Neural cell (in vitro differentiated cells): ENCODE measurements at regions not wholly inside any gene's neighbourhood (a gene's known extent, or its start where the extent isn't known, plus 50 kb on each side); places are given as distances from the start of the nearest gene placed in this dataset.

ENCODE experiments used
- H2AFZ ChIP-seq: fragments of 200-600, 300-800 bp; sonication (generic), shearing (Covaris generic); 2 replicates; pipeline ENCODE4 v1.6.0; 2014; ENCODE audit warnings: low read depth, mild to moderate bottlenecking, antibody characterized with exemption, low read length, moderate library complexity
- H3F3A ChIP-seq: fragments of 200-600 bp; shearing (Covaris generic); 2 replicates; pipeline ENCODE4 v1.6.1; 2016; ENCODE audit warnings: mild to moderate bottlenecking, moderate library complexity, mixed read lengths, antibody characterized with exemption, low read length; ENCODE audit not compliant: insufficient read depth, poor library complexity, severe bottlenecking
- H3K27ac ChIP-seq: fragments of 200-600, 300-800 bp; sonication (generic), shearing (Covaris generic); 2 replicates; pipeline ENCODE4 v1.5.1; 2014; ENCODE audit warnings: mild to moderate bottlenecking, low read length, moderate library complexity
- H3K27me3 ChIP-seq: fragments of 300-800, 200-600 bp; sonication (generic), shearing (Covaris generic); 2 replicates; pipeline ENCODE4 v1.6.0; 2014; ENCODE audit warnings: mild to moderate bottlenecking, low read depth, low read length, moderate library complexity; ENCODE audit not compliant: insufficient read depth
- H3K36me3 ChIP-seq: fragments of 300-800, 200-600 bp; sonication (generic), shearing (Covaris generic); 2 replicates; pipeline ENCODE4 v1.5.1; 2014; ENCODE audit warnings: mild to moderate bottlenecking, antibody characterized with exemption, low read length, moderate library complexity; ENCODE audit not compliant: insufficient read depth
- H3K4me2 ChIP-seq: fragments of 300-800, 200-600 bp; sonication (generic), shearing (Covaris generic); 2 replicates; pipeline ENCODE4 v1.6.0; 2014; ENCODE audit warnings: mild to moderate bottlenecking, low read length
- H3K4me3 ChIP-seq: fragments of 300-800, 200-600 bp; sonication (generic), shearing (Covaris generic); 2 replicates; pipeline ENCODE4 v1.5.1; 2014; ENCODE audit warnings: mild to moderate bottlenecking, low read length, moderate library complexity
- H3K79me2 ChIP-seq: fragments of 200-600 bp; shearing (Covaris generic); replicated peaks from 2 replicates; pipeline ENCODE4 v1.6.0; 2014; ENCODE audit warnings: mild to moderate bottlenecking, low read length, moderate library complexity; ENCODE audit not compliant: insufficient read depth
- H3K9ac ChIP-seq: fragments of 300-800, 200-600 bp; sonication (generic), shearing (Covaris generic); 2 replicates; pipeline ENCODE4 v1.6.1; 2016; ENCODE audit warnings: mild to moderate bottlenecking, low read length, mixed read lengths
- H3K9me2 ChIP-seq: fragments of 200-600 bp; shearing (Covaris generic); 2 replicates; pipeline ENCODE4 v1.6.1; 2016; ENCODE audit warnings: mild to moderate bottlenecking, low read length, mixed read lengths; ENCODE audit not compliant: insufficient read depth
- H3K9me3 ChIP-seq: fragments of 200-600, 300-800 bp; sonication (generic), shearing (Covaris generic); 2 replicates; pipeline ENCODE4 v1.6.1; 2016; ENCODE audit warnings: mild to moderate bottlenecking, mixed run types, low read length, moderate library complexity, mixed read lengths
- H4K20me1 ChIP-seq: fragments of 200-600 bp; shearing (Covaris generic); 2 replicates; pipeline ENCODE4 v1.6.1; 2016; ENCODE audit warnings: mild to moderate bottlenecking, mixed run types; ENCODE audit not compliant: insufficient read depth
- CTCF ChIP-seq: fragments of 450-650 bp; IDR thresholded peaks from 2 replicates; pipeline ENCODE4 v1.5.1; 2014; ENCODE audit warnings: antibody characterized with exemption, mild to moderate bottlenecking, moderate library complexity; ENCODE audit not compliant: poor library complexity, severe bottlenecking
- EP300 ChIP-seq: fragments of 450-650 bp; conservative IDR thresholded peaks from 2 replicates; pipeline ENCODE4 v1.6.1; 2014; ENCODE audit warnings: antibody characterized with exemption, mild to moderate bottlenecking, moderate library complexity; ENCODE audit not compliant: poor library complexity, severe bottlenecking
- EZH2 ChIP-seq: fragments of 200-600, 300-800 bp; shearing (Covaris generic), sonication (generic); IDR thresholded peaks from 2 replicates; pipeline ENCODE4 v1.6.1; 2014; ENCODE audit warnings: antibody characterized with exemption, low read length, borderline replicate concordance, mild to moderate bottlenecking; ENCODE audit not compliant: insufficient read depth, poor library complexity, severe bottlenecking
- MXI1 ChIP-seq: fragments of 450-650 bp; conservative IDR thresholded peaks from 2 replicates; pipeline ENCODE4 v1.6.1; 2014; ENCODE audit warnings: antibody characterized with exemption, mild to moderate bottlenecking; ENCODE audit not compliant: poor library complexity, severe bottlenecking
- POLR2AphosphoS5 ChIP-seq: IDR thresholded peaks from 2 replicates; pipeline ENCODE4 v1.6.1; 2012
- RAD21 ChIP-seq: fragments of 450-650 bp; conservative IDR thresholded peaks from 2 replicates; pipeline ENCODE4 v1.6.1; 2014; ENCODE audit warnings: antibody characterized with exemption, mild to moderate bottlenecking, moderate library complexity
- REST ChIP-seq: IDR thresholded peaks from 2 replicates; pipeline ENCODE4 v1.6.1; 2012; ENCODE audit warnings: borderline replicate concordance
- SMC3 ChIP-seq: fragments of 450-650 bp; conservative IDR thresholded peaks from 2 replicates; pipeline ENCODE4 v1.6.1; 2014; ENCODE audit warnings: antibody characterized with exemption, mild to moderate bottlenecking, moderate library complexity; ENCODE audit not compliant: poor library complexity
- TAF1 ChIP-seq: IDR thresholded peaks from 2 replicates; pipeline ENCODE4 v1.6.1; 2012; ENCODE audit warnings: low read depth

- Histone ChIP-seq H3K9me3 (no peaks in the 10 kb centered on the region), H3K79me2 (no peaks in the 10 kb centered on the region), H3K4me2 (no peak overlapping the region), H3K4me3 (no peak overlapping the region), H3K9ac (no peak overlapping the region), H4K20me1 (no peaks in the 10 kb centered on the region), H3F3A (no peaks in the 10 kb centered on the region), H3K9me2 (no peaks in the 10 kb centered on the region), H3K36me3 (no peaks in the 10 kb centered on the region), H3K27ac (no peak overlapping the region), H3K27me3 (no peaks in the 10 kb centered on the region), H2AFZ (no peak overlapping the region)
- no peak for TF ChIP-seq REST
- no peak for TF ChIP-seq TAF1
- TF ChIP-seq MXI1, result no peak
- TF ChIP-seq EP300, result no peak
- TF ChIP-seq EZH2, result no peak
- TF ChIP-seq SMC3, result no peak
- TF ChIP-seq RAD21, result no peak
- no peak for TF ChIP-seq POLR2AphosphoS5
- TF ChIP-seq CTCF, result no peak
These were observed 393.8 kb downstream of the AASDHPPT start for GRCh38 chr11:106471276-106471675.

GRCh38 chr11:106473089-106473722, 395.7 kb downstream of the AASDHPPT start:
- Histone ChIP-seq H3K36me3 (no peaks in the 10 kb centered on the region), H3K4me3 (no peak overlapping the region), H2AFZ (no peak overlapping the region), H3K79me2 (no peaks in the 10 kb centered on the region), H3F3A (no peaks in the 10 kb centered on the region), H3K4me2 (no peak overlapping the region), H3K9me2 (no peaks in the 10 kb centered on the region), H3K9me3 (no peaks in the 10 kb centered on the region), H3K27ac (no peak overlapping the region), H4K20me1 (no peaks in the 10 kb centered on the region), H3K27me3 (no peaks in the 10 kb centered on the region), H3K9ac (no peak overlapping the region)
- TF ChIP-seq EZH2 (no peak), MXI1 (no peak), REST (no peak), CTCF (no peak), POLR2AphosphoS5 (no peak), RAD21 (no peak), EP300 (no peak), SMC3 (no peak), TAF1 (no peak)
